Central memory CD4-positive, alpha-beta T cell (primary cell): ENCODE measurements at regions not wholly inside any gene's neighbourhood (a gene's known extent, or its start where the extent isn't known, plus 50 kb on each side); places are given as distances from the start of the nearest gene placed in this dataset.
"Not testable (repeated sequence)": the region's sequence is repeated elsewhere in the genome, so short reads cannot be mapped to it uniquely, and the experiment has no call there.

ENCODE experiments used
- DNase-seq: peaks from one replicate; pipeline ENCODE4 v3.0.0; 2022

GRCh38 chr2:111291566-111291965 lies 170.9 kb downstream of the BCL2L11 start:
- not testable (repeated sequence) for DNase-seq

- DNase-seq = not testable (repeated sequence)
Observed at GRCh38 chr2:111292232-111292968, 171.7 kb downstream of the BCL2L11 start.

GRCh38 chr2:111294699-111295098 lies 174.0 kb downstream of the BCL2L11 start:
- not testable (repeated sequence) for DNase-seq

GRCh38 chr2:111296122-111296804 lies 175.5 kb downstream of the BCL2L11 start:
- not testable (repeated sequence) for DNase-seq

- DNase-seq = not testable (repeated sequence)
Observed at GRCh38 chr2:111297128-111297527, 176.4 kb downstream of the BCL2L11 start.

GRCh38 chr2:111298927-111299326 lies 178.2 kb downstream of the BCL2L11 start:
- not testable (repeated sequence) for DNase-seq

GRCh38 chr2:111299635-111300034 lies 178.9 kb downstream of the BCL2L11 start:
- DNase-seq = not testable (repeated sequence)

GRCh38 chr2:111301677-111302076 lies 181.0 kb downstream of the BCL2L11 start:
- DNase-seq = not testable (repeated sequence)

GRCh38 chr2:111302397-111303218 lies 181.9 kb downstream of the BCL2L11 start:
- not testable (repeated sequence) for DNase-seq

GRCh38 chr2:111307302-111307701 lies 186.6 kb downstream of the BCL2L11 start:
- not testable (repeated sequence) for DNase-seq

GRCh38 chr2:111309231-111310075 lies 188.7 kb downstream of the BCL2L11 start:
- not testable (repeated sequence) for DNase-seq

GRCh38 chr2:111310395-111310794 lies 189.7 kb downstream of the BCL2L11 start:
- not testable (repeated sequence) for DNase-seq

- DNase-seq = not testable (repeated sequence)
Observed at GRCh38 chr2:111311568-111311967, 190.9 kb downstream of the BCL2L11 start.

GRCh38 chr2:111312897-111313607 lies 192.3 kb downstream of the BCL2L11 start:
- DNase-seq = not testable (repeated sequence)

GRCh38 chr2:111313711-111314110 lies 193.0 kb downstream of the BCL2L11 start:
- not testable (repeated sequence) for DNase-seq

GRCh38 chr2:111315188-111315917 lies 194.6 kb downstream of the BCL2L11 start:
- not testable (repeated sequence) for DNase-seq

GRCh38 chr2:111316221-111316741 lies 195.6 kb downstream of the BCL2L11 start:
- DNase-seq = not testable (repeated sequence)

- not testable (repeated sequence) for DNase-seq
Observed at GRCh38 chr2:111316881-111317549, 196.3 kb downstream of the BCL2L11 start.

GRCh38 chr2:111319552-111319951 lies 198.8 kb downstream of the BCL2L11 start:
- DNase-seq = not testable (repeated sequence)

- DNase-seq = not testable (repeated sequence)
Observed at GRCh38 chr2:111320264-111320663, 199.6 kb downstream of the BCL2L11 start.
